Liver (tissue), 3 donors: ENCODE measurements at regions not wholly inside any gene's neighbourhood (a gene's known extent, or its start where the extent isn't known, plus 50 kb on each side); places are given as distances from the start of the nearest gene placed in this dataset.

Experiments used
- CTCF ChIP-seq: fragments of 150-350 bp; IDR thresholded peaks from 2 replicates; pipeline ENCODE4 v1.5.1; 2017; ENCODE audit warnings: improper control_type of control experiment, low read depth, low read length; ENCODE audit not compliant: missing input control
- EGR1 ChIP-seq, 2 donors: IDR thresholded peaks; 2 replicates each; pipeline ENCODE4 v1.6.1; 2016 to 2018; ENCODE audit warnings: antibody characterized with exemption in 2 of 2, low read depth in 2 of 2
- YY1 ChIP-seq: IDR thresholded peaks from 2 replicates; pipeline ENCODE4 v1.6.1; 2016; ENCODE audit warnings: antibody characterized with exemption, mild to moderate bottlenecking
- donor health status: healthy.
- donor health status: healthy.

DNA sequence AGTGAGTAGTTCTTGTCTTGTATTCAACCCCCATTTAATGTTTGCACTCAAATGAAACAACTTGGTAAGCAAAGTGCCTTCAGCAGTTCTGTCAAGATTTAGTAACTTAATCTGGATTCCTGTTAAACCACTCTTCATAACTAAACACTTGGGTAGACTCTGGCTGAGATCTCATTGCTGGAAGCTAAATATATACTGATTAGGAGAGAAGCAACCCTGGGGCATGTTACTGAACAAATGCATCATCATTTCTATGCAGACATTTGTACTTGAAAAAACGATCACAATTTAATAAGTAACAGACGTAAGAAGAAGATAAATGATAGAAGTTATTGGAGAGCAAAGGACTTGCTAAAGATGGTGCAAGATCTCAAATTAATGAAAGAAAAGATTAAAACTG, 308.4 kb upstream of the POM121L12 start:
- TF ChIP-seq CTCF (no peak), EGR1 (IDR thresholded peaks at IDR 0.05; ENCODE audit: low read depth in 2 of 2) (no peak), YY1 (no peak)
